Anterior cingulate cortex (tissue), 58 donors: ENCODE measurements at regions not wholly inside any gene's neighbourhood (a gene's known extent, or its start where the extent isn't known, plus 50 kb on each side); places are given as distances from the start of the nearest gene placed in this dataset.

ENCODE experiments used
- DNase-seq, 58 donors: peaks; one replicate each; lab custom pipeline; 2025; lab: John Stamatoyannopoulos, UW

DNA sequence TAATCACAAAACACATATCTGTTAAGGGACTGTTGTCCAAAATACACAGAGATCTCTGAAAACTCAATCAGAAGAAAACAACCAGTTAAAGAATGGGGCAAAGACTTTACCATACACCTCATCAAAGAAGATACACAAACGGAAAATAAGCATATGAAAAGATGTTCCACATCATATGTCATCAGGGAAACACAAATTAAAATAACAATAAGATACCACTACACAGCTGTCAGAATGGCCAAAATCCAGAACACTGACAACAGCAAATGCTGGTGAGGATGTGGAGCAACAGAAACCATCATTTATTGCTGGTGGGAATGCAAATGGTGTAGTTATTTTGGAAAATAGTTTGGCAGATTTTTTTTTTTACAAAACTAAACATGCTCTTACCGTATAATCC, 220.5 kb upstream of the FOXN3 start:
- DNase-seq: no peak

DNA sequence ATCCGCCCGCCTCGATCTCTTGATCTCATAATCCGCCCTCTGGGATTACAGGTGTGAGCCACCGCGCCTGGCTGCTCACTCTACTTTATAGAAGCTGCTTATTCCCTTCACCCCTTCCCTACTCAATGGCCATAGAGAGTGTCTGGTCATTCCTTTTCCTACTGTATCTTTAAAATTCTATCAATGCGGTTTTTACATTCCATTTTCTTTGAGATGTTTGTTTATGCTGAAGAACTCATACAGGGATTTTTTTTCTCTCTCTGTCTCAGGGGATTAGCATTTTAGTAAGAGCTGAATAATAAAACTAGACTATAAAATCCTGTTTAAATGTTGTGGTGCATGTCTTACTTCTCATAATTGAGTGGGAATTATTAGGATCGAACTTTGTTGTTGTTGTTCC, 218.6 kb upstream of the FOXN3 start:
- no peak for DNase-seq

DNA sequence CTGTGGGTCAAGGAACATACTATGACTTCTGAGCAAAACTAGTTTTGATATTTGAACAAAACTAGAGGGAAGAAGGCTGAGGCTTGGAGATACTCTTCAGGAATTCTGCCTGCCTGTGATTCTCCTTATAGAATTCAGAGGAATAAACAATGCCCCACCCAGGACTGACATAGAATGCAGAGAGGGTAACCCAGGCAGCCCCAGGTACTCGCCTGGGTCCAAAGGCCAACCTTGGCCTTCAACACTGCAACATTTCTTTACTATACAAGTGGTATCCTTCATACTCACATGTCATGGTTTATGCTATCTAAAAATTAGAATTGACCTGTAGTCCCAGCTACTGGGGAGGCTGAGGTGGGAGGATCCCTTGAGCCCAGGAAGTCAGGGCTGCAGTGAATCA, 217.0 kb upstream of the FOXN3 start:
- DNase-seq: no peak

DNA sequence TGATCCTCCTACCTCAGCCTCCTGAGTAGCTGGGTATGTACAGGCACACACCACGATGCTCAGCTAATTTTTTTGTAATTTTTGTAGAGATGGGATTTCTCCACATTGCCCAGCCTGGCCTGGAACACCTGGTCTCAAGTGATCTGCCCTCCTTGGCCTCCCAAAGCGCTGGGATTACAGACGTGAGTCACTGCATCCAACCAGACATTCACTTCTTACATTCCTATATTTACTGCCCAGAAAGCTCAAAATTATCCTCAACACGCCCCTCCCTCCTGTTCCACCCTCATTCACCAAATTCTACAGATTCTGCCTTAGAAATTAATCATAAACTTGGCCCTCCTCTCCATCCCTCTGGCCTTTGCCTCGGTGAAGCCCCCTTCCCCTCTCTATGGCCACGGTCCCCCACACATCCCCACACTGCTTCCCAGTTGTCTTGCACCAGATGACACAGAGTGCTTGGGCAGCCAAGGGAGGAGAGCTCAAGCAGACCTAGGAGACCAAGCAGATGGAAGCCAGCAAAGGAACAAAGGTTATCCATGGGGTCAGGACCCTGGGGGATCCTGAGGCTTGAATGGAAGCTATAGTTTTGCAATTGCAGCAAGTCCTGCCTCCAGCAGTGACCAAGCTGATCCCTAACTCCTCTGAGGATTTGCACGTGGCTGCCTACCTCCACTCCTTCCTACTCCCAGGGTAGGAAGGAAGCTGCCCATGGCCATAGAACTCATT, 213.2 kb upstream of the FOXN3 start:
- no peak for DNase-seq

DNA sequence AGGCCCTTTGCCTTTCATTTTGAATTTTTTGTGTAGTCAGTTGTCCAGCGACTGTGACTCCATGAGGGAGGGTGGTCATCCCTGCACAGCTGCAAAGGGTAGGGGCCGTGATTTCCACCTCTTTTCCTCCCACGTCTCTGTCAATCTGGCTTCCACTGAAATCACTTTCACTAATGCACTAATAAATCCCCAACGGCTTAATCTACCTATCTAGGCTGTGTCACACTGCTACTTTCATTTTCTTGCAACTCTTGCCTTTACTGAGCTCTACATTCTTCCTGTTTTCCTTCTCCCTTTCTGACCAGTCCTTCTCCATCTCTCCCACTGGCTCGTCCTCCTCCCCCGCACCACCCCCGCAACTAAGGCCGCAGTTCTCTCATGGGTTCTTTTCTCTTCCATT, 212.3 kb upstream of the FOXN3 start:
- no peak for DNase-seq

DNA sequence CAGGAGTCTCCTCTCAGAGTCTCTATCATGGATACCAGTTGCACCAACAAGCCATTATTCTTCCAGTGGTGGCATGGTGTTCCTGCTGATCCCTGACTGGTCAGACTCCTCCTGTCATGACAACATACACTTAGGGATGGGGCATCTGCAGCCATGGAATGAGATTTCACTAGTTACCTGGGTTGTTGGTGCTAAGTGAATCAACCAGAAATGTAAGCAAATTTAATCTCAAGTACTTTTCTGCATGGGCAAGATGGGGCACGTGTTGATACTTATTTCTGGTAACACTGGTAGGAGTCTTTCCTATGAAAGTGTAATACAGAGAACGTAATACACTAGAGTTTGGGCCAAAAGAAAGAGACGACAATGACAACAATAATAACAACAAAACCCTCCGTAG, 211.5 kb upstream of the FOXN3 start:
- no peak for DNase-seq

DNA sequence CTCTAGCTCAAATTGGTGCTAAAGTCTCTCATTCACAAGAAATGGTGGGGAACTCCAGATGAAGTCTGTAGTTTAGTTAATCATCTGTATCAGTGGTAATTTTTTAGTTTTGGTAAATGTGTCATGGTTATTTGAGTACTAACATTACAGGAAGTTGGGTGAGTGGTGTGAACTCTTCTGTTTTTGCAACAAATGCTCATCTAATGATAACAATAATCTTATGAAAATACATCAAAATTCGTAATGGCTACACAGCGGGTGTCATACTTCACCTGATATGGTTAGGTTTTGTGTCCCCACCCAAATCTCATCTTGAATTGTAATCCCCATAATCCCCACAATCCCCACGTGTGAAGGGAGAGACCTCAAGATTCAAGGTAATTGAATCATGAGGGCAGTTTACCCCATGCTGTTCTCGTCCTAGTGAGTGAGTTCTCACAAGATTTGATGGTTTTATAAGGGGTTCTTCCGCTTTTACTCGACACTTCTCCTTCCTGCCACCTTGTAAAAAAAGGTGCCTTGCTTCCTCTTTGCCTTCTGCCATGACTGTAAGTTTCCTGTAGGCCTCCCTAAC, 209.3 kb upstream of the FOXN3 start:
- DNase-seq: no peak

DNA sequence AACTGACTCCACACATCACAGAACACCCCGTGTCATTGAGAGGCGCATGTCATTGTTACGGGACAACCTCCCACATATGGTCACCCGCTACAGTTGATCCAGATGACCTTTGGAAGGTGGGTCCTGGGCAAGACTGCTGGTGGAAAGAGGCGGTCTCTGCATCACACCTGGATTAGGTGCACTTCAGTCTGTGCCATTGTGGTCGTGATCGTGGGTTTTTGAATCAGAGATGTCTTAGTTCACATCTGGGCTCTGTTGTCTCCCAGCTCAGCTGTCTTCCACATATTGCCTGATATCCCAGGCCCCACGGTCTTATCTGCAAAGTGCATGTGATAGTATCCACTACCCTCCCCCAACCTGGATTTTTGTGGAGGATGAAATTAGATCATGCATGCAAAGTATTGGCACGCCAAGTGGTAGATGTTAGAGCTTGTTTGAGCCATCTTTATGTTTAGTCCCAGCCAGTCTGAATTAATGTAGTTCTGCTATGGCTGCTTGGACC, 208.7 kb upstream of the FOXN3 start:
- DNase-seq: no peak

DNA sequence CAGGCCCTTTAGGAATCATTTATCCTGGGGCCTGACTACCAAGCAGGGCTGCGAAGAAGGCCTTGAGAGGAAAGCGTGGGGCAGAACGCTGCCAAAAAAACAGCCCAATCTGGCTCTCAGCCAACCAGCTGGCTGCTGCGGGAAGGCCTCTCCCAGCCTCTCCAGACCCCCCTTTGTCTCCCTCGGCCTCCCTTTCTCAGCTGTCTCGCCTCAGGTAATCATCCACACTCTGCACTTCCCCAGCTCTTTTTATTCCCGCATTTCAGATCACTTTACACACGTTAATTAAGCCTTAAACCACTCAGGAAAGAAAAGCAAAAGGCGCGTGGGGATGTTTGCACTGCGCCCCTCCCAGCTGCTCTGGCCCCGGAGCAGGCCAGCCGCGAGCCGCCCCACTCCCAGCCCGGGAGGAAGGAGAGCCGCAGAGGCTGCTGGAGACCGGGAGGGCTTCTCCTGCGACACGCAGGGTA, 208.2 kb upstream of the FOXN3 start:
- DNase-seq: peak in 33 of 58 donors; percentile 3 to 68 (median 21)

DNA sequence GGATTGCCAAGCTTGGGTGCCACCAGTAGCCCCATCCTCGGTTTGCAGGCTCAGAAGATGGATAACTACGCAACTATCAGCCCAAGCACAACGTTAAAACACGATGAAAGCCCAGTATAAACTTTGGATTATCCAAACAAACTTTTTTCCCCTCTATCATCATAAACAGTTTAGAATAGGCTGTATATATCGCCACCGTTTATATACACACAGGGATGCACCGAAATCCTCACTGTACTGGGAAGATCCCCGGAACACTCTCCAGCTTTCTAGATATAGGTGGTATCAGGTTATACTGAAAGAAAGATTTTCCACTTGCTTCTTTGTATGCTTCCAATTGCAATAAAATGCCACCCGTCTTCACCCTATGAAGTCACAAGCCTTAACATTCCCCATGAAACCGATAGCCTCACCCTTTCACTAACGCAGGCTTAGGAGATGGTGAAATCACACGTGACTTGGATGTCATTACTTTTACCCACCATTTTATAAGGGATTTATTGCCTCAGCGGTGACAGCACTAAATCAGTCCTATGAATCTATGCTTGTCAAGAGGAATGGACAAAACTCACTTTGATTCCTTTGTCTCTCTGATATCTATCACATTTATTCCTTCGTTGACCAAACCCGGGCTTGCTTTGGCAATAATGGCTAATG, 207.6 kb upstream of the FOXN3 start:
- no peak for DNase-seq

DNA sequence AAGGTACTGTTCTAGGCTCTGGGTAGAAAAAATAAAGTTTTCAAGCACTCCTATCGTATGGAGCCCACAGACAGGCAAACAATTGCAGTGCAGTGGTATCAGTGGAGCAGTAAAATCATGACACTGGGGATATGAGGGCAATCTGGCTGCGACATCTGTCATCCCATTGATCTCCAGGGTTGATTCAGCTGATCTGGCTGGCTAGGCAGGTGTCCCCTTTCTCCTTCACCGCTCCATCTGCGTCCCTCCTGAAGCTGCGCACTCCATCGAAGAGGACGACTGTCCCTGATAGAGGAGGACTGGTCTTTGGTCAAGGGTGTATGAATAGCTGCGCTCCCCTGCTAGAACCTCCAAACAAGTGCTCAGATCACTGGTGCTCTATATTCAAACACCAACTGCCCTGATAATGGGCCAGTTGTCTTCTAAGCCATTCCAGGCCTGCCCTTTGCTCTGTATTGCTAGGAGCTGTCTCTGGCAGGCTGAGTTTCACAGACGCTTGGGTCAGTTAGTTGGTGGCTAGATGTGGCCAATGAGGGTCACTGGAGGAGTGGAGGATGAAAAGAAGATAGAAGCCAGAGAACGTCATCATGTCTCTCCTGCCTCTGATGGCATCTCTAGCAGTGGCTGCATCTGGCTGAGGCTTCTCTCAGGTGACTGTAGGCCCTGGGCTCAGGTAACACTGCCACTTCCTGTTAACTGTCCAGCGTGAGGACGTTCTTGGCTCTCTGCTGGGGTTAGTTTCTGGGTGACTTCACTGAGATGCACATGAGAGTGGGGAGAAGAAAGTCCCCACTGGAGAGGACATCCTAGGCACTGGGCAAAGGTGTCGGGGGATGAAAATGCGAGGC, 205.0 kb upstream of the FOXN3 start:
- no peak for DNase-seq

DNA sequence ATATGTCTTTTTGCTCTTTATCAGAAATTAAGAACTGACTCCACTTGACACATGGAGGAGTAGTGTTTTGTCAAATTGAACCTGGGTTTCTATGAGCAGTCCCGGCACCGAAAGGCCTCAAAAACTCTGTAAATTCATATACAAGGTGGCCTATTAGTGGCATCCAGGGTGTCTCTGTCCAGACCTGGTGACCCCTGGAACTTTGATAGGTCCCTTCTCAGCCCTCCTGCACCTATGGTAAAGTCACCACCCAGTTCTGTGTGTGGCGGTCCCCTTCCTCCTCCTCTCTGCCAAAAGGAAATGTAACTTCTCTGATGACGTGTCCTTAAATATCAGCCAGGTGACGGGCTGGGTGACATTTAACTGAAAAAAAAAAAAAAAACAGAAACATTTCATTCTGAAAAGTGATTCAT, 204.0 kb upstream of the FOXN3 start:
- no peak for DNase-seq

DNA sequence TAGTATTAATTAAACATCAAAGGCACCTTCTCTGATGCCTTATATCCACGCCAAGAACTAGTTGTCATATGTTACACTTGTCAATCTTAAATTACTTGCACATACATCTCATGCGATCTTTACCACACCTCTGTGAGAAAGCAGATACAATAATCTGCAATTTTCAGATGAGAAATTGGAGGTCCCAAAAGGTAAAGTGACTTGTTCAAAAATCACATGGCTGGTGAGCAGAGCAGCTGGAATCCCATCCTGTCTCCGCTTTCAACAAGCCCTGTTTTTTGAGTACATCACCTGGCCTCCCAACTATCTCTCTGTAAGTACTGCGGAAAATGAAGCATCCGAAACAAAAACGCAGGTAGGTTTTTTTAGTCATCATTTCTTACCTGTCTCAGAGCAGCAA, 203.4 kb upstream of the FOXN3 start:
- DNase-seq: no peak

DNA sequence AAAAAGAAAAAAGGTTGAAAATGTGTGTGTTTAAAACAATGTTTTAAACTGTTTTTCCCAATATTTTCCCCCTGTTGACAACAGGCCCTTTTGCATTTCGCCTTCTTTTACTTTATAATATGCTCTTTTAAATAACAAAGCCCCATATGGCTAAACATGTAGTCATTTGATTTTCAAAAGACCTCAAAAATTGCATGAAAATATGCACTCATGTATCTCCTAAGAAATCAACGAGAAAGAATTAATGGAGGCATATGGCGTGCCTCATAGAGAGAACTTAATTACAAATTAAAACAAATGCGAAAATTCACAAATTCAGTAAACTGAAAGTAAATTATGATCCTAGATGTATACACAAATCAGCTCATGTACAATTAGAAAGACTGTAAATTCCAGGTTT, 202.6 kb upstream of the FOXN3 start:
- no peak for DNase-seq

DNA sequence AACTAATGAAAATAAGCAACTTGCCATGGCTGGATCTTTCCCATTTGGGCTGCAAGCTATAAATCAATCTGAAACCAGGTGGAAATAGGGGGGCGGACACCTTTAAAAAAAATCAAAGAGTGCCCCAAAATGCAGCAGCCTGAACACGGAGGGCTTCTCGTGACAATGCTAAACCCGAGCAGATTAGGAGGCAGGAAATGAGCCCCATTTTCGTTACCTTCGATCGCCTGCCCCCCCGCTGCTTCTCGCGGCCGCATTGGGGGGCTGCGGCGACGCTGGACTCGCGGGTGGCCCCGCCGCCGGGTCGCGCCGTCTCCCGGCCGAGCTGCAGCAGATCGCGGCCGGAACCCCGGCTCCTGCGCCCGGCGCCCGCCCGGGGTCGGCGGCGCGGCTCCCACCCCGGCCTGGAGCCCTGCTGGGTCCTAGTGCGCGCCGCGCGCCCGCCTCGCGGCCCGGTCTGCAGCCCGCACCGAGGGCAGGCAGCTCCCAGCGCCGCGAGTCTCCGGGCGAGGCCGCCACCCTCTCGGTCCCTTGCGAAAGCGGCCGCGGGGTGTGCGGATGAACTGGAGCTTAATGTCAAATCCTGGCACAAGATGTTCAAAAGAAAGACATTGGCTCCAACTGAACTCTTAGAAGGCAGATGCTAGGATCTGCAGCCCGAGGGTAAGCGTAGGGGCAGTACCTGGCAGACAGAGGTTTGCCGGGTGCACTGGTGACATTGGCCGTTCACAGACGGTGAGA, 201.9 kb upstream of the FOXN3 start:
- peak in 49 of 58 donors; percentile 17 to 73 (median 45) for DNase-seq

DNA sequence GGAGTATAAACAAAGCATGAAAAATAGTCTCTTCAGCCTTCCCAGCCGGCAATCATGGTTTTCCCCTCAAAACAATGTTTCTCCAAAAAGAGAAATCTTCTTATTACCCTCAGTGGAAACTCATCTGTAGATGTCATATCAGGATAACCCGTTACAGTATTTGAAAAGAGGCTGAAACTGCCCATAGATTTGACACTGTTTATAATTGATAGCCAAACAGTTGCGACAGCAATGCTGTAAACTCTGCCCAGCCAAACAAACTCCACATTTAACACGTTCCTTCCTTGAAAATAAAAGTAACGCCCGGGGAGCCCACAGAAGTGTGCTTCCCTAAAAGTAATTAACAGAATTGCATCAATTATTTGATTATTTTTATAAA, 201.3 kb upstream of the FOXN3 start:
- DNase-seq: peak in 1 of 58 donors; percentile 38

DNA sequence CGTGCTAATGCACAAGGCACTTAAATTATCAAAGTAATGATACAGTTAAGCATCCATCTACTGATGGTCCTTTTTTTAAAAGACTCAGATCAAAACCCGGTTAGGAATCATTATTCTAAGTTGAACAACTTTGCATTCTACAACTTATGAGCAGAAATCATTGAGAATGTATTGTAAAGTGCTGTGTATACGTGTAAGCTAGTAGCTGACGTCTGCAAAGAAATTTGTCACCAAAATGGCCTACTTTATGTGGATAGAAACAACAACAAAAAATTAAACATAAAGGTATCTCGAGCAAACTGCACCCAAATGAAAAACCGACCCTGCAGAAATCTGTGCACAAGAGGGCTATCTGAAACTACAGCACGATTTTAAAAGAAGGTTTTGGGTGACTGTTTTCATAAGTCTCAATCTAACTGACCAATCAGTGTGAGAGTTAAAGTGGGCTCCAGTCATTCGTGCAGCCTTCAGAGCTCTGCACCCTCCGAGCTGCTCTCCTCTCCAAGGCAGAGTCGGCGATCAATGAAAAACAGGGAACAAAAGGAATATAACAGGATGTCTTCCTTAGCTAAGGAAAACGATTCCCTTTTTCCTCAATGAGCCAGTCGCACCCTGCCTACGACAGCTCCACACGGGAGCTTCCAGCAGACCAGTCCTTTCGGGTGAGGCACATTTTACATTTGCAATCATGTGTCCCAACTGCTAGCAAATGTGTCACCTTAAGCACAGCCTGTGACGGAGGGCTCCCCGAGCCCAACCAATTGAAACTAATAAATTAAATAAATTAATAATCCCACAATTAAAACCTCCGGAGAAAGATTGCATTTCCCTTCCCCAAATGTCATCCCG, 200.7 kb upstream of the FOXN3 start:
- DNase-seq: peak in 41 of 58 donors; percentile 6 to 66 (median 25)

DNA sequence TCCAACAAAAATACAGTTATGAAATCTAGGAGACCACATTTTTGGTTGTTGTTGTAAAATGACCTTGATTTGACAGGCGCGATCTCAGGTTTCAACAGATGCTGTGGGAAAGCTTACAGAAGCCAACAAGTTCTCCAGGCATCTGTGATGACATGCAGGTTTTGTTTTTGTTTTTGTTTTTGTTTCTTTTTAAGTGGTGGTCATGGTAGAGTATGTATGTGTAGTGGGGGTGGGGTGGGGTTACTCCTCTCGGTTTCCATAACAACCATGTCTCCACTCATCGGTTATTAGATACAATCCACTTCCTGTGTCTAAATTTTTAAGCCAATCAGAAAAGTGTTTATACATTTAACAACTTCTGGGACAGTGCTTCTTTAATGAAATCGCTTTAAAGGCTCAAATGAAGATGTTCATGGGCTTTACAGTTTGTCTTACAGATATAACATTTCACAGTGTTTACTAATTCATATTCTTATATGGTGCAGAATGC, 199.9 kb upstream of the FOXN3 start:
- no peak for DNase-seq

DNA sequence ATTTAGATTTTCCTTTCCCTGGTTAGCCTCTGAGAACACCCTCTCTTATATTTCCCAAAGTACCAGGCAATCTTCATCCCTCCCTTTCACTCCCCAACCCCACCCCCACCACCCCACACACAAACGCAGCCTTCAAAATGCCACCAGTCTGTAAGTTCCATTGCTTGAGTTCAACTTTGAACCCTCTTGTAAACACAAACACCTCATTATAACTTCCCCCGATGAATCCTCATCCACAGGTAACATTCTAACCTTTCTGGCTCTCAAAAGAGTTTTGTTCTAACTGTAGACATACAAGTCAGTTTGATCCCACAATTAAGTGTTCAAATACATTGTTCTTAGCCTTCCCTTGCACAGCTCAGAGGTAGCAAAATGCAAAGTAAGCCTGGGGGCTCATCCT, 199.4 kb upstream of the FOXN3 start:
- no peak for DNase-seq
